GM12892 (cell line): ENCODE measurements at regions not wholly inside any gene's neighbourhood (a gene's known extent, or its start where the extent isn't known, plus 50 kb on each side); places are given as distances from the start of the nearest gene placed in this dataset.

Source experiments
- DNase-seq: peaks from one replicate; pipeline ENCODE4 v3.0.0; 2011; ENCODE audit not compliant: insufficient read length
- FAIRE-seq: peaks from 2 replicates; lab custom pipeline; 2011; peaks lifted over from hg19 to GRCh38; lab: Jason Lieb, UNC
- POLR2A ChIP-seq: IDR thresholded peaks from 2 replicates; pipeline ENCODE4 v1.6.1; 2011; ENCODE audit warnings: low read depth, low read length, control low read depth
- POLR2AphosphoS5 ChIP-seq: IDR thresholded peaks from 2 replicates; pipeline ENCODE4 v1.6.1; 2011; ENCODE audit warnings: low read depth, low read length, control low read depth
- TAF1 ChIP-seq: IDR thresholded peaks from 2 replicates; pipeline ENCODE4 v1.6.1; 2011; ENCODE audit warnings: low read depth, mild to moderate bottlenecking, control low read depth, low read length, borderline replicate concordance

DNA sequence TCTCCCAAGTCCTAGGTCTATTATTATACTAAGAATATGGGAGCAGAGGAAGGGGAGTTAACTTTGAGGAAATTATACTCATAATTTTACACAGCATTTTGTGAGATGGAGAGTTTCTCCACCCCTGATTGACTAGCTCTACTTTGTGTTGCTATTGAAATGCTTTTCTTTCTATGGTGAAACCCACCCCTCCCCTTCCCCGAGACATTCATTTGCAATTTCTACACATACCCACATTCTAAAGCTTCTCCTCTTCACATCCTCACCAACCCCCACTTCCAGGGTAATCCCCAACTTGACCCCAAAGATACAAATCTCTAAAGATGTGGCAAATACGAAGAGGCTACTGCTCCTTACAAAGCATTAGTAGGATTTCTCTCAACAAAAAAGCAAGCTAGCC, 992.2 kb downstream of the BCL11A start:
- FAIRE-seq (no peak), DNase-seq (no peak)
- TF ChIP-seq POLR2A (no peak), POLR2AphosphoS5 (no peak)

DNA sequence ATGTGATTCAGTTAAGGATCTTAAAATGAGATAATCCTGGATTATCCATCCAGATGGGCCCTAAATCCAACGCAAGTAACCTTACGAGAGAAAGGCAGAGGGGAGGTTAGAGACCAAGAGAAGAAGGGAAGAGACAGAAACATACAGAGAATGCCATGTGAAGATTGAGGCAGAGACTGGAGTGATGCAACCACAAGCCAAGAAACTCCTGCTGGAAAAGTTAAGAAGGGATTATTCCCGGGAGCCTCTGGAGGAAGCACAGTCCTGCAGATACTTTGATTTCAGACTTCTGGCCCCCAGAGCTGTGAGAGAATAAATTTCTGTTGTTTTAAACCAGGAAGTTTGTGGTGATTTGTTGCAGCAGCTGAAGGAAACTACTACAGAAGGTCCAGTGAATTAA, 992.7 kb downstream of the BCL11A start:
- TF ChIP-seq TAF1 = no peak
- DNase-seq = no peak
- FAIRE-seq = no peak

GRCh38 chr2:59540864-59541263, 1012.6 kb downstream of the BCL11A start:
- FAIRE-seq (no peak), DNase-seq (no peak)

DNA sequence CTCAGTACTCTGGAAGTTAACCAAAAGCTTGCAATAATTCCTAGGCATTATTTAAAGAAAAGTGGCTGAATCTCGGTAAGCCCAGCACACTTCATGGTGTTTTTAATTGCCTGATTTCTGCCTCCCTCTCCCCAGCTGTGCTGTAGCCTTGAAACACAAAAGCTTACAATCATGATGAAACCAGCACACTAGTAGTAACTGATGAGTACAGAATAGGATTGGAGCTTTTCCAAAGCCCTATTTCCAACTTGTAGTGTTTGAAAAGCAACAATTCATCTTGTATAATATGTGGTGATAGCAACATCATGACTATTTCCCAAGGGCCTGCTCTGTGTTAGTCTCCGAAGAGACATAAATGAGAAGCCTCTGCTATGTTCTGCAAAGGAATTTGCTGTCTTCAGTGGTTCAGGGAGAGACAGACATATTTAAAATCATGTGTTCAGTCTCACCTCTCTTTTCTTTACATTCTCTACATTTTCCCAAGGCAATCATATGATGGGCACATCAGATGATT, 1015.0 kb downstream of the BCL11A start:
- FAIRE-seq (no peak), DNase-seq (no peak)
- TF ChIP-seq TAF1 (no peak), POLR2AphosphoS5 (no peak), POLR2A (no peak)

More at GRCh38 chr2:59540864-59541263, 1012.6 kb downstream of the BCL11A start:
- TF ChIP-seq POLR2A (no peak), TAF1 (no peak), POLR2AphosphoS5 (no peak)

DNA sequence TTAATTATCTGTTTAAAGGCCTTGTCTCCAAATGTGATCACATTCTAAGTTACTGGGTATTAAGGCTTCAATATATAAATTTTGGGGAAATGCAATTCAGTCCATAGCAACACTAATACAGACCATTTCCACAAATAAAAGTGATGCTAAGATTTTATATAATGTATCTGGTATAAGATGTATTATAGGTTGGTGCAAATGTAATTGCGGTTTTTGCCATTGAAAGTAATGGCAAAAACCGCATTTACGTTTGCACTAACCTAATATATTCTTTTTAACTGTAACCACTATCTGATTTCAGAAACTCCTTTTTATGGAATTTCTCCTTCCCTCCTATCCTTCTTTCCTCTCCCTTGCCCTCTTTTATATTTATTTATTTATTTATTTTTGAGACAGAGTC, 1020.6 kb downstream of the BCL11A start:
- TF ChIP-seq POLR2AphosphoS5 (no peak), POLR2A (no peak), TAF1 (no peak)
- DNase-seq = no peak
- no peak for FAIRE-seq

- no peak for DNase-seq
These were observed 1023.2 kb downstream of the BCL11A start for GRCh38 chr2:59530258-59530657.

DNA sequence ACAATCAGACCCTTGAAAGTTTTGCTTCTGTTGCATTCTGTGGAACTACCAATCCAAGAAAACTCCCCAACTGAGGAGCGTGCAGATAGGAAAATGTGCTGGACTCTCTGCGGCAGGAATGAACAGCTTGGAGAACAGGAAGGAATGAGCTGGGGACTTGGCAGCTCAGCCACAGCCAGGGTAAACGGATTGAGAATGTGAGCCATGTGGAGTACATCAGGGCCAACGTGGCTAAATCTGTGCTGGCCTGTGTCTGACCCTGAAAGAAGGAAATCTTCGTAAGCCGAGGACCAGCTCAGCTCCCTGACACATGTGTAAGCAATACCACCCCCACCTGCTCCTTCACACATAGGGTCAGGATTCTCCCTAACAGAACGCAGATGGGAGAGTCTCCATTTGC, 1023.7 kb downstream of the BCL11A start:
- DNase-seq (no peak), FAIRE-seq (no peak)
- no peak for TF ChIP-seq TAF1
- no peak for TF ChIP-seq POLR2A
- TF ChIP-seq POLR2AphosphoS5 = no peak

More at GRCh38 chr2:59530258-59530657, 1023.2 kb downstream of the BCL11A start:
- no peak for TF ChIP-seq POLR2A
- FAIRE-seq = no peak

- TF ChIP-seq TAF1 = no peak
- TF ChIP-seq POLR2AphosphoS5 = no peak
- no peak for TF ChIP-seq POLR2A
- no peak for FAIRE-seq
These were observed 1024.9 kb downstream of the BCL11A start for GRCh38 chr2:59528525-59528924.

GRCh38 chr2:59502981-59503380, 1050.5 kb downstream of the BCL11A start:
- TF ChIP-seq TAF1 (no peak), POLR2A (no peak), POLR2AphosphoS5 (no peak)
- no peak for FAIRE-seq
- DNase-seq = no peak

More at GRCh38 chr2:59528525-59528924, 1024.9 kb downstream of the BCL11A start:
- no peak for DNase-seq

- no peak for TF ChIP-seq POLR2A
- no peak for TF ChIP-seq POLR2AphosphoS5
- TF ChIP-seq TAF1 = no peak
- DNase-seq (no peak), FAIRE-seq (no peak)
These were observed 1062.5 kb downstream of the BCL11A start for GRCh38 chr2:59490994-59491393.

DNA sequence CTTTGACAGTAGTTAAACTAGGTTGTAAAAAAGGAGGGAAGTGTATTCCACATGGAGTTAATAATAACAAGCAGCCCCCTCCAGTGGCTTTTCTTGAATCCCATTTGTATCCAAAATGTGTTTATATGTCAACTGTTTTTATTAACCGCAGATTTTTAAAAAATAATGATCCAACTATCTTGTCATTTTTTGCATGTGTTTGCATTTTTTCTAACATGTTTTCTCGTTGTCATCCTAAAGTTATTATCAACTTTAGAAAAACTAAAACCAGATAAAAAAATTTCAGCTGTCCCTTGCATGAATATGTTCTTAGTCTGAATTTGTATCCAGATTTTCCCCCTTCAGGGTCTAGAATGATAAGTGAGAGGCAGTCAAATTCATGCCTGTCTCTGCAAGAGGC, 1063.3 kb downstream of the BCL11A start:
- no peak for FAIRE-seq

GRCh38 chr2:59484673-59485072, 1068.8 kb downstream of the BCL11A start:
- FAIRE-seq (no peak), DNase-seq (no peak)
- TF ChIP-seq POLR2A (no peak), TAF1 (no peak), POLR2AphosphoS5 (no peak)

More for the DNA sequence above, 1063.3 kb downstream of the BCL11A start:
- TF ChIP-seq POLR2AphosphoS5 (no peak), TAF1 (no peak), POLR2A (no peak)
- DNase-seq = no peak

DNA sequence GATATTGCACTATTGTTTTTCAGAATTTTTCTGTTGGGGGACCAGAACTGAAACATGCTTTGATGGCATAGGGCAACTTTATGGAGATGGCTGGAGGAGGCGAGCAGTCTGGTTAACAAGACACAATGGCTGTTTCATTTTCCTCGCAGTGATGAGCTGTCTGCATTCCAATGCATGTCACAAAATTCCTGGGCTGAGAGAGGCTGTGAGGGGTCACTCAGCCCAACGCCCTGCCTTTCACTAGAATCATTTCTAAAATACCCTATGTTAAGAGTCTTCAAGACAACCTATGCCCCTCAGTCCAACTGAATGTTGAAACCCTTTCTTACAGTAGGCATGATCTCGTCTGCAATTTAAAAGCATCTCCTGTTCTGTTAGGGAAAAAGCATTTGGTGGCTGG, 1090.0 kb downstream of the BCL11A start:
- DNase-seq (no peak), FAIRE-seq (no peak)
- TF ChIP-seq POLR2A = no peak
- no peak for TF ChIP-seq POLR2AphosphoS5
- TF ChIP-seq TAF1 = no peak
